WTC11 (cell line): ENCODE measurements at regions not wholly inside any gene's neighbourhood (a gene's known extent, or its start where the extent isn't known, plus 50 kb on each side); places are given as distances from the start of the nearest gene placed in this dataset.

Experiments
- ATAC-seq: fragments of 200-7000 bp; cut with Tn5 transposase; 2 replicates; pipeline ENCODE4 v1.10.0; 2021; ENCODE audit warnings: mild to moderate bottlenecking, moderate library complexity
- CTCF ChIA-PET: fragments of 300-600 bp; sonication (Branson Sonifier 250); formaldehyde crosslinking; loops from one replicate; lab custom pipeline; 2021; ENCODE audit warnings: antibody characterized with exemption; lab: Charles Lee
- POLR2A ChIA-PET: fragments of 350-600 bp; sonication (Branson Sonifier 250); formaldehyde crosslinking; loops from one replicate; lab custom pipeline; 2021; ENCODE audit warnings: antibody characterized with exemption; lab: Charles Lee
- DNase-seq: peaks from one replicate; pipeline ENCODE4 v3.0.0; 2021; ENCODE audit warnings: low spot score
- H3K27ac Mint-ChIP-seq: 2 replicates; pipeline ENCODE4 v1.8.0; 2021; ENCODE audit warnings: mixed read lengths
- H3K27me3 Mint-ChIP-seq: 2 replicates; pipeline ENCODE4 v1.8.0; 2021; ENCODE audit warnings: low read depth, mild to moderate bottlenecking, moderate library complexity, mixed read lengths
- H3K36me3 Mint-ChIP-seq: 2 replicates; pipeline ENCODE4 v1.8.0; 2021; ENCODE audit warnings: mixed read lengths
- H3K4me1 Mint-ChIP-seq: 2 replicates; pipeline ENCODE4 v1.8.0; 2022; ENCODE audit warnings: mixed read lengths
- H3K4me3 Mint-ChIP-seq: 2 replicates; pipeline ENCODE4 v1.8.0; 2021; ENCODE audit warnings: mild to moderate bottlenecking, moderate library complexity, mixed read lengths
- H3K9me3 Mint-ChIP-seq: 2 replicates; pipeline ENCODE4 v1.8.0; 2021; ENCODE audit warnings: mixed read lengths
- AFF4 ChIP-seq: sonication (generic); formaldehyde crosslinking; IDR thresholded peaks from 2 replicates; pipeline ENCODE4 v1.8.1; 2023; ENCODE audit warnings: mild to moderate bottlenecking, missing genetic modification reagents, borderline replicate concordance
- ATF2 ChIP-seq: sonication (generic); formaldehyde crosslinking; IDR thresholded peaks from 2 replicates; pipeline ENCODE4 v1.8.1; 2022; ENCODE audit warnings: low read depth, missing genetic modification reagents, borderline replicate concordance
- ATF6 ChIP-seq: sonication (generic); formaldehyde crosslinking; IDR thresholded peaks from 2 replicates; pipeline ENCODE4 v1.8.1; 2023; ENCODE audit warnings: mild to moderate bottlenecking, missing genetic modification reagents
- CBFB ChIP-seq: sonication (generic); formaldehyde crosslinking; IDR thresholded peaks from 2 replicates; pipeline ENCODE4 v1.8.1; 2022; ENCODE audit warnings: mild to moderate bottlenecking, low read depth, missing genetic modification reagents
- E2F1 ChIP-seq: sonication (generic); formaldehyde crosslinking; IDR thresholded peaks from 2 replicates; pipeline ENCODE4 v1.8.0; 2022; ENCODE audit warnings: mild to moderate bottlenecking, missing genetic modification reagents
- EMX1 ChIP-seq: fragments of 250-450 bp; sonication (Bioruptor Pico); IDR thresholded peaks from 2 replicates; pipeline ENCODE4 v1.8.0; 2021; ENCODE audit warnings: mild to moderate bottlenecking
- ERG ChIP-seq: fragments of 250-450 bp; sonication (Bioruptor Pico); IDR thresholded peaks from 2 replicates; pipeline ENCODE4 v1.8.0; 2021; ENCODE audit warnings: mild to moderate bottlenecking
- HMGA2 ChIP-seq: fragments of 250-450 bp; sonication (Bioruptor Pico); IDR thresholded peaks from 2 replicates; pipeline ENCODE4 v1.4.0; 2021; ENCODE audit warnings: mild to moderate bottlenecking, moderate library complexity
- HMGXB4 ChIP-seq: sonication (generic); formaldehyde crosslinking; IDR thresholded peaks from 2 replicates; pipeline ENCODE4 v1.8.1; 2023; ENCODE audit warnings: mild to moderate bottlenecking, moderate library complexity, missing genetic modification reagents
- IRF2 ChIP-seq: sonication (generic); formaldehyde crosslinking; IDR thresholded peaks from 2 replicates; pipeline ENCODE4 v1.8.0; 2022; ENCODE audit warnings: low read depth, missing genetic modification reagents, borderline replicate concordance
- JAZF1 ChIP-seq: fragments of 250-450 bp; sonication (Bioruptor Pico); IDR thresholded peaks from 2 replicates; pipeline ENCODE4 v1.9.0; 2021; ENCODE audit warnings: moderate library complexity, mild to moderate bottlenecking, inconsistent platforms
- KAT7 ChIP-seq: sonication (generic); formaldehyde crosslinking; IDR thresholded peaks from 2 replicates; pipeline ENCODE4 v1.8.1; 2023; ENCODE audit warnings: missing genetic modification reagents, mild to moderate bottlenecking, borderline replicate concordance
- NFYB ChIP-seq: sonication (generic); formaldehyde crosslinking; conservative IDR thresholded peaks from 2 replicates; pipeline ENCODE4 v1.8.0; 2022; ENCODE audit warnings: low read depth, missing genetic modification reagents
- OVOL2 ChIP-seq: fragments of 250-450 bp; sonication (Bioruptor Pico); IDR thresholded peaks from 2 replicates; pipeline ENCODE4 v1.9.0; 2021; ENCODE audit warnings: mild to moderate bottlenecking, borderline replicate concordance
- SMAD4 ChIP-seq: sonication (generic); formaldehyde crosslinking; IDR thresholded peaks from 2 replicates; pipeline ENCODE4 v1.8.0; 2022; ENCODE audit warnings: mild to moderate bottlenecking, missing genetic modification reagents
- TP53 ChIP-seq: sonication (generic); formaldehyde crosslinking; IDR thresholded peaks from 2 replicates; pipeline ENCODE4 v1.8.1; 2023; ENCODE audit warnings: mild to moderate bottlenecking, missing genetic modification reagents
- USF2 ChIP-seq: sonication (generic); formaldehyde crosslinking; IDR thresholded peaks from 2 replicates; pipeline ENCODE4 v1.8.1; 2023; ENCODE audit warnings: mild to moderate bottlenecking, missing genetic modification reagents, moderate library complexity
- ZBTB21 ChIP-seq: sonication (generic); formaldehyde crosslinking; IDR thresholded peaks from 2 replicates; pipeline ENCODE4 v1.8.1; 2023; ENCODE audit warnings: mild to moderate bottlenecking, missing genetic modification reagents, borderline replicate concordance
- ZNF232 ChIP-seq: sonication (generic); formaldehyde crosslinking; IDR thresholded peaks from 2 replicates; pipeline ENCODE4 v1.8.0; 2022; ENCODE audit warnings: mild to moderate bottlenecking, missing genetic modification reagents
- ZNF317 ChIP-seq: sonication (generic); formaldehyde crosslinking; IDR thresholded peaks from 2 replicates; pipeline ENCODE4 v1.8.1; 2023; ENCODE audit warnings: low read depth, mild to moderate bottlenecking, moderate library complexity, missing genetic modification reagents, borderline replicate concordance
- ZSCAN18 ChIP-seq: fragments of 250-450 bp; sonication (Bioruptor Pico); IDR thresholded peaks from 2 replicates; pipeline ENCODE4 v2.1.2; 2022; ENCODE audit warnings: mild to moderate bottlenecking, moderate library complexity

GRCh38 chr5:2366816-2367215, 384.7 kb downstream of the IRX2 start:
- Mint-ChIP-seq H3K27ac (no peak overlapping the region), H3K27me3 (no peaks in the 10 kb centered on the region), H3K9me3 (peaks cover 48% of the 10 kb centered on the region), H3K36me3 (peaks cover 8% of the 10 kb centered on the region), H3K4me3 (no peak overlapping the region), H3K4me1 (no peaks in the 10 kb centered on the region)
- ATAC-seq (no peak), DNase-seq (no peak)
- CTCF ChIA-PET = no interaction called here
- POLR2A ChIA-PET = no interaction called here
- TF ChIP-seq HMGXB4 = no peak
- TF ChIP-seq HMGA2 (CRISPR knock-in tag) = no peak
- no peak for TF ChIP-seq KAT7 (CRISPR knock-in tag)
- no peak for TF ChIP-seq SMAD4

- ChIA-PET CTCF (no interaction called here), POLR2A (no interaction called here)
- Mint-ChIP-seq H3K4me1 (peaks cover 21% of the 10 kb centered on the region), H3K27me3 (no peaks in the 10 kb centered on the region; the same call in 1 of the 2 replicates), H3K9me3 (peaks cover 41% of the 10 kb centered on the region), H3K27ac (no peak overlapping the region), H3K4me3 (no peak overlapping the region), H3K36me3 (peaks cover 4% of the 10 kb centered on the region; the same call in 1 of the 2 replicates)
- DNase-seq = no peak
- no peak for ATAC-seq
- TF ChIP-seq ERG (CRISPR knock-in tag) = no peak
- no peak for TF ChIP-seq JAZF1 (CRISPR knock-in tag)
- no peak for TF ChIP-seq ZNF317 (CRISPR knock-in tag)
- no peak for TF ChIP-seq E2F1 (CRISPR knock-in tag)
- TF ChIP-seq NFYB (CRISPR knock-in tag) = no peak
- no peak for TF ChIP-seq ZBTB21 (CRISPR knock-in tag)
- no peak for TF ChIP-seq ZNF232 (CRISPR knock-in tag)
- no peak for TF ChIP-seq ATF6
- no peak for TF ChIP-seq CBFB (CRISPR knock-in tag)
- no peak for TF ChIP-seq SMAD4
- TF ChIP-seq USF2 (CRISPR knock-in tag) = no peak
- no peak for TF ChIP-seq AFF4 (CRISPR knock-in tag)
- TF ChIP-seq IRF2 = no peak
- no peak for TF ChIP-seq ATF2 (CRISPR knock-in tag)
- TF ChIP-seq EMX1 = no peak
- TF ChIP-seq TP53 (CRISPR knock-in tag) = no peak
- no peak for TF ChIP-seq ZSCAN18 (CRISPR knock-in tag)
- TF ChIP-seq OVOL2 = no peak
Observed at GRCh38 chr5:2357309-2357708, 394.2 kb downstream of the IRX2 start.
